Osteocyte (in vitro differentiated cells): ENCODE measurements at regions not wholly inside any gene's neighbourhood (a gene's known extent, or its start where the extent isn't known, plus 50 kb on each side); places are given as distances from the start of the nearest gene placed in this dataset.

Source experiments
- DNase-seq: peaks from one replicate; pipeline ENCODE4 v3.0.0; 2021; ENCODE audit warnings: mixed read lengths; ENCODE audit not compliant: unreplicated experiment; ENCODE audit errors: extremely low spot score
- H3K27ac Mint-ChIP-seq: one replicate; pipeline ENCODE4 v1.8.0; 2021; ENCODE audit warnings: mild to moderate bottlenecking, mixed read lengths; ENCODE audit not compliant: unreplicated experiment
- H3K27me3 Mint-ChIP-seq: one replicate; pipeline ENCODE4 v1.8.0; 2021; ENCODE audit warnings: mixed read lengths; ENCODE audit not compliant: unreplicated experiment
- H3K36me3 Mint-ChIP-seq: one replicate; pipeline ENCODE4 v1.8.0; 2021; ENCODE audit warnings: mixed read lengths; ENCODE audit not compliant: unreplicated experiment
- H3K4me1 Mint-ChIP-seq: one replicate; pipeline ENCODE4 v1.8.0; 2021; ENCODE audit warnings: mixed read lengths; ENCODE audit not compliant: unreplicated experiment
- H3K4me3 Mint-ChIP-seq: one replicate; pipeline ENCODE4 v1.8.0; 2021; ENCODE audit warnings: mild to moderate bottlenecking, moderate library complexity, mixed read lengths; ENCODE audit not compliant: unreplicated experiment
- H3K9me3 Mint-ChIP-seq: one replicate; pipeline ENCODE4 v1.8.0; 2021; ENCODE audit warnings: mixed read lengths; ENCODE audit not compliant: unreplicated experiment
- CTCF ChIP-seq: fragments of 200-600 bp; sonication (generic); IDR thresholded peaks from 2 replicates; pipeline ENCODE4 v1.5.0; 2021; ENCODE audit warnings: antibody characterized with exemption, mild to moderate bottlenecking, moderate library complexity

DNA sequence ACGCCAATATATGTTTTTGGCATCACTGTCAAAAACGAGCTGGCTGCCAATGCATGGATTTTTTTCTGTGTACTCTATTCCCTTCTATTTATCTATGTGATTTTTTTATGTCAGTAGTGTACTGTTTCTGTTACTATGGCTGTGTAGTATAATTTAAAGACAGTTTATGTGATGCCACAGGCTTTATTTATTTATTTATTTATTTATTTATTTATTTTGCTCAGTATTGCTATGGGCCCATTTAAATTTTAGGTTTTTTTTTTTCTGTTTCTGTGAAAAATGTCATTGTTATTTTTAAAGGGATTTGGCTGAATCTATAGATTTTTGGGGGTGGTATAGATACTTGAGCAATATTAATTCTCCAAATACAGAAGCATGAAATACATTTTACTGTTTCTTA lies 338.4 kb upstream of the POU3F4 start:
- no peak for TF ChIP-seq CTCF
- DNase-seq = no peak
- no peaks in the 10 kb centered on the region for H3K4me1 Mint-ChIP-seq
- H3K36me3 Mint-ChIP-seq = no peaks in the 10 kb centered on the region
- H3K27me3 Mint-ChIP-seq = no peaks in the 10 kb centered on the region
- H3K9me3 Mint-ChIP-seq = peaks cover 36% of the 10 kb centered on the region
- H3K4me3 Mint-ChIP-seq = no peak overlapping the region
- no peak overlapping the region for H3K27ac Mint-ChIP-seq

- no peaks in the 10 kb centered on the region for H3K36me3 Mint-ChIP-seq
- H3K4me3 Mint-ChIP-seq = no peak overlapping the region
- no peak for TF ChIP-seq CTCF
- H3K4me1 Mint-ChIP-seq = no peaks in the 10 kb centered on the region
- no peaks in the 10 kb centered on the region for H3K27me3 Mint-ChIP-seq
- DNase-seq = no peak
- no peak overlapping the region for H3K27ac Mint-ChIP-seq
- H3K9me3 Mint-ChIP-seq = peaks cover 50% of the 10 kb centered on the region
Observed at GRCh38 chrX:83185010-83185409, 323.1 kb upstream of the POU3F4 start.

DNA sequence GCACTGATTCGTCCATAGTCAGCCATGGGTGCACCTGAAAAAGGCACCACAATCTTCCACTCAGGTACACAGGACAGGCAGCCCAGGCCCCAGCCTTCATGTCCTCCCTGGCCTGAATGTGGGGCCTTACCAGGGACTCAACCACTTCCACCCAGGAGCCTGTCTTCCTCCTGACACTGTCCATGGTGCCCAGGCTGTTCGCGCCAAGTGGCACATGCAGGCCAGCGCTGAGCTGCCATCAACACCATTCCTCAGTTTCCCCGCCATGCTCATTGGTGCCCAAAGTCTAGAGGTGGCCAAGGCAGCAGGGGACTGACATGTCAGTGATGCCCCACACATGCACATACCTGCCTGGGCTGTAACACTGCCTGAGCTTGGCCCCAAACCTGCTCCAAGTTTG lies 322.2 kb upstream of the POU3F4 start:
- Mint-ChIP-seq H3K4me3 (no peak overlapping the region), H3K4me1 (no peaks in the 10 kb centered on the region), H3K36me3 (no peaks in the 10 kb centered on the region), H3K27me3 (no peaks in the 10 kb centered on the region), H3K27ac (no peak overlapping the region), H3K9me3 (peaks cover 54% of the 10 kb centered on the region)
- DNase-seq = no peak
- TF ChIP-seq CTCF = no peak

GRCh38 chrX:83186632-83187031 lies 321.5 kb upstream of the POU3F4 start:
- no peak for DNase-seq
- Mint-ChIP-seq H3K4me3 (no peak overlapping the region), H3K27ac (no peak overlapping the region), H3K4me1 (no peaks in the 10 kb centered on the region), H3K36me3 (no peaks in the 10 kb centered on the region), H3K27me3 (no peaks in the 10 kb centered on the region), H3K9me3 (peaks cover 52% of the 10 kb centered on the region)
- no peak for TF ChIP-seq CTCF
